Superior temporal gyrus (tissue), 1 donor: ENCODE measurements at regions not wholly inside any gene's neighbourhood (a gene's known extent, or its start where the extent isn't known, plus 50 kb on each side); places are given as distances from the start of the nearest gene placed in this dataset.
A peak's percentile ranks its signal among the peaks of the same experiment; 100 is the strongest.

Source experiments
- DNase-seq: peaks from one replicate; pipeline ENCODE4 v3.0.0-alpha.2; 2016; ENCODE audit errors: extremely low spot score

DNA sequence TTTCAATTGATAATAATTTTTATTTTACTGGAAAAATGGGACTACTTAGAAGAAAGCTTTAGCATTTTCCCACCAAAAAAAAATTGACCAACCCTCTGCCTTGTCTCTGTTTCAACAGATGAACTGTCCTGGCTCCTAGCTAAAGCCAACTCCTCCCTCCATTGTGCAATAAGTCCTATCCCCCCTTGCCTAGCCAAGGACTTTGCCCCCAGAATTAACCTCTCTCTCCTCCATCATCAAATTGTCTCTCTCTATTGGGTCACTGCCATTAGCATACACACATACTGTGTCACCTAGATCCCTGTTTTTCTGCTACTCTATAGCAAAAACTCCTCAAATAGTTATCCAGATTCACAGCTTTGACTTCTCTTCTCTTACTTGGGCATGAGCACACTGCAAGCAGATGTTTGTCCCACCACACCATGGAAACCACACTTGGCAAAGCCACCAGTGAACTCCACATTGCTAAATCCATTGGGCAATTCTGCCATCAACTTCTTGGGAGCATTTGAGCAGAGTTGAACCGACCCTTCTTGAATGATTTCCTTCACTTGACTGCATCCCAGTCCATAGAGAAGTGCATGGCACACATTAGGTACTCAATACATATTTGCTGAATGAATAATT is 91.4 kb upstream of the NEBL start:
- no peak for DNase-seq

DNA sequence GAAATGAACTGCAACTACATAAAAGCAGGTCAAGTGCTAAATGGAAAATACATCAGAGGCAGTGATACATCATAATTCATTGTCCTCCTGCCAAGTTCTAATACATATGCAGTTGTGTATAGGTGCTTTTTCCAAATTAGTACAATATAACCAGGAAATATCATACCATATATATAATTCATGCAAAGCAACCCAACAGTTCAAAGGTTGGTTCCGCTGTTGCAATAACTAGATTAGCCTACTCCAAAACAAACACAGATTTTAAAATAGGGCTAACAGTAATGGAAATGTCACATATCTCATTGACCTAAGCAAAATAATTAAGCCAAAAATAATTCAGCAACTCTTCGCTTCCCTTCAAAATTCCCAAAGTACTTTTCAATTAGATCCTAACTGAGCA is 88.9 kb upstream of the NEBL start:
- DNase-seq = no peak

GRCh38 chr10:20984662-20985061 is 87.6 kb upstream of the NEBL start:
- no peak for DNase-seq

DNA sequence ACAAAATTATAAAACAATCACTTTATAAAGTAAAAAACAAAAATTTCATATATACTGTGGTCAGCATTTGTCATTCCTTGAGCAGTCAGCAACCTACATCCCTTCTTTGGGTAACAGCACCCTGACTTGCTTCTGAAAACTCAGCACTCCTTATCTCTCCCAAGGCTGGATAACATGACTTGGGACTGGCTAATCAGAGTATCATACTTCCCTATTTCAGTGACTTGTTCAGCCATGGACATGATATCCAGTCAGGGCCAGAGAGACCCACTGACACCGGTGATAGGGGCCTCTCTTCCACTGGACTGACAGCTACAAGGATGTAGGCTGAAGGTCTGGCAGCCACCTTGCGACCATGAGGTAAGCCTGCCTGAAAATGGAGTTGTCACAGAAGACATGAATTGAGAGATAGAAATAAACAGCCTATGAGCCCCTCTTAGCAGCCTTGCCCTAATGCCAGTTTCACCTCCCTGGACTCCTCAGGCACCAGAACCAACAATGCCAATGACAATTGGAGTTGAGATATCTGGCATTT is 84.4 kb upstream of the NEBL start:
- DNase-seq = no peak

DNA sequence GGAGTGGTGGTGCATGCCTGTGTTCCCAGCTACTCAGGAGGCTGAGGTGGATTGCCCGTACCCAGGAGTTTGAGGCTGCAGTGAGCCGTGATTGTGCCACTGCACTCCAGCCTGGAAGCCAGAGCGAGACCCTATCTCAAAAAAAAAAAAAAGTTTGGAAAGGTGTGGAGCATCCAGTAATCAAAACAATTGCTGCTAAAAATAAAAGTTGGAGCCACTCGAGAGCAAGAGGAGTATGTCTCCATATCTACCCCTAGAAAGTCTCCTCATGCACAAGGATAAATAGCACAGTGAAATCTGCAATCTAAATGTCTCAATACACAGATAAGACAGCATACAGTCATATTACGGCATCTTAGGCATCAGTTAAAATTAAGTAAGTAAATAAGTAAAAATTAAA is 81.5 kb upstream of the NEBL start:
- no peak for DNase-seq

DNA sequence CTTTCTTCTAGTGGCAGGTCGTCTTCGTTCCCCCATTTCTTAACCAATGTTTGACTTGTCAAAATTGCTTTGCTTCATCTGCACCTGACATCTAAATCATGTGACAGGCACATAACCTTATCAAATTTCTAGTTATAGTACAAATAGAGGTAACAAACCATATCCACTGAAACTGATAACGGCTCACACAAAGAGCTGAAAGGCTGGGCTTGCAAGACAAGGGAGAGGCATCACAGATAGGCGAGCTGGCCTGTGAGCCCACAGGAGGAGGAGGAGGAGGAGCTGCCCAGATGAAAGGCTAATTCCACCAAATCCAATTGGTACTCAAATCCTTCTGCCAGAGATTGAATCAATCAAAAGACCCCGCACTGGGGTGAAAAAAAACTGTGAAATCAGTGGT is 80.2 kb upstream of the NEBL start:
- DNase-seq = no peak

DNA sequence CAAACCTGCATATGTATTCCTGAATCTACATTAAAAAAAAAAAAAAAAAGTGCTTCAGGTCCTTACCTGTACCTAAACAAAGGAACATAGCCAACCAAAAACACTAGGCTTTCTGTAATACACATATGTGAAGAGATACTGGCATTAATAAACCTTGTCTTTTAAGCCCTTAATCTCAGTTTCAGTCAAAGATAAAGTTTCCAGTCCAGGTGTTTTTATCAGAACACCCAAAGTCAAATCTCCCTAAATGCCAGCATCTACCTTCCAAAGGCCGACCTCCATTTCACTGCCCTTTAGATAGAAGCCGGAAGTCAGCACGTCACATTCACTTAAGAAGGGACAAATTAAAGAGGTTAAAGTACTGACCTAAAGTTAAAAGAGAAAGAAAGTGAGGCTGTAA is 79.8 kb upstream of the NEBL start:
- no peak for DNase-seq

GRCh38 chr10:20976390-20976789 is 79.3 kb upstream of the NEBL start:
- DNase-seq = no peak

GRCh38 chr10:20975236-20975635 is 78.1 kb upstream of the NEBL start:
- no peak for DNase-seq

DNA sequence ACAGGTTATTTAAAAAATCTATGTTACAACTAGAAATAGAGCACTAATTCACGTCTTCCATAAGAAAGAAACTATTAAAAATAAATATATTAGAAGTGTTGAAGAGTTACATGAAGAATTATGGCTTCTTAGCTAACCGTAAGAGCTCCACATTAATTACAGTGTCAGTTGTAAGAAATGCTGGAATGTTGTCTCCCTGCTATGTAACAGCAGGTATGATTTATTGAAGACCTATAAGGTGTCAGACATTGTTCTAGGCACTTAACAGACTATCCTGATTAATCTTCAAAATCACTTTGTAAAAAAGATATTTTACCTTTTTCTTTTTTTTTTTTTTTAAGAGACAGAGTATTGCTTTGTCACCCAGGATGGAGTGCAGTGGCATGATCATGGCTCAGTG is 75.8 kb upstream of the NEBL start:
- no peak for DNase-seq

- no peak for DNase-seq
Observed at GRCh38 chr10:20971901-20972300, 74.8 kb upstream of the NEBL start.

GRCh38 chr10:20970708-20971107 is 73.6 kb upstream of the NEBL start:
- DNase-seq = no peak

- DNase-seq = no peak
Observed at GRCh38 chr10:20970044-20970443, 72.9 kb upstream of the NEBL start.

GRCh38 chr10:20966426-20966825 is 69.3 kb upstream of the NEBL start:
- no peak for DNase-seq

GRCh38 chr10:20963721-20964595 is 66.8 kb upstream of the NEBL start:
- DNase-seq = peak; percentile 21

GRCh38 chr10:20963056-20963455 is 65.9 kb upstream of the NEBL start:
- no peak for DNase-seq

- no peak for DNase-seq
Observed at GRCh38 chr10:20962165-20962564, 65.1 kb upstream of the NEBL start.

GRCh38 chr10:20959242-20959641 is 62.1 kb upstream of the NEBL start:
- DNase-seq = no peak

- DNase-seq = no peak
Observed at GRCh38 chr10:20958764-20959163, 61.7 kb upstream of the NEBL start.

DNA sequence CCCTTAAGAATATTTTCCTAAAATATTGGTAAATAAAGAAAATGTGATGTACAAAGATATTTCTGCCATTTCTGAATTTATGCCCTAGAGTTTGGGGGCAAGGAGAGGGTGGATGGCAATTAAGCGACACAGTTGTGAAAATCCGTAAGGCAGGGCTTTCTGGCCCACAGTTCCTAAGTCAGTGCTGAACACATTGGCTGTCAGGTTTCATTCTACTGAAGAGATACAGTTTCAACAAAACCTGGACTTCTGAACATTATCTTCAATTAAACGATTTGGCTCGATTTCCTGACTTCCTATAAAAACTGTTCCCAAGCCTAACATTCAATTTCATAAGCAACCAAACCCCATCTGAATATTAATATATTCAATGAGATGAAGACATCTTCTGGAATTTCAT is 61.1 kb upstream of the NEBL start:
- no peak for DNase-seq

DNA sequence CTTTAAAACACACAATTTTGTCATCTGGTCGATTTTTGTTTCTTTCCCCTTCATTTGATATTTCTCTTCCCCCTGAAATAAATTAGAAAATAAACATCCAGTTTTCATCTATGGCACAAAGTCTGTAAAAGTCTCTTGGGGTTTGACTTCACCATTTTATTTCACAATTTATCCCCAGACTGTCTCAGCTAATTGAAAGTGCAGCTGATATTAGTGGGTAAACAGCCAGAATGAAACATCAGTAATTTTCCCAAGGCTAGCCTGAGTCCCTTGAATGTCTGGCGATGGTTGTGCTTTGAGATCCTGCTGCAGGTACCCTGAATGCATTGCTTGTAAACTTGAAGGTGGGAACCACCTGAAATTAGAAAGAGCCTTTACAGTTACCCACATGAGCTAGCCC is 60.6 kb upstream of the NEBL start:
- DNase-seq = no peak

- no peak for DNase-seq
Observed at GRCh38 chr10:20956843-20957242, 59.7 kb upstream of the NEBL start.

DNA sequence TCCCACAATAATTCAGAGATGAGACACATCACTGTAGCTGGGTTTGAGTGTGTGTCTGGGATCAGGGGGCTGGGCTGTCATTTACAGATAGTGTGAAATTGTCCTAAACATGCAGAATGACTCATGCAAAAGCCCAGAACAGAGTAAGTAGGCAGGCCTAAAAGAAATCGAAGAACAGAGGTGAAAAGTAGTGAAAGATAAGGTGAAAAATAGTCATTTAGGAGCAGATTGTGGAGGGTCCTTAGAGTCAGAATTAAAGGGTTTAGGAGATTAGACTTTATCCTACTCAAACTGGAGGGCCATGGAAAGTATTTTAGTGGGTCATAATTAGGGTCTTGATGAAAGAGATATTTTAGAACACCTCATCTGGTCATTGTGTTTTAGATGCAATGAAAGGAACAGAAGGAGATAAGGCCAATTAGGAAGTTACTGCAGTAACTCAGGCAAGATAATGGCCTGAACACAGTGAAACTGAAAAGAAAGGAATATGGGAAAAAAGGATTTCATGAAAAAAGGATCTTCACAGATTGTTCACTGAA is 58.3 kb upstream of the NEBL start:
- DNase-seq = no peak
